Fibroblast of lung (primary cell): ENCODE measurements at regions not wholly inside any gene's neighbourhood (a gene's known extent, or its start where the extent isn't known, plus 50 kb on each side); places are given as distances from the start of the nearest gene placed in this dataset.
A peak's percentile ranks its signal among the peaks of the same experiment; 100 is the strongest.

Experiments
- DNase-seq, 2 donors: peaks; one replicate each; pipeline versions ENCODE4 v3.0.0 to v3.0.0-alpha.2; 2010; ENCODE audit warnings: low read depth in 2 of 2
- H2AFZ ChIP-seq: 2 replicates; pipeline ENCODE4 v1.5.1; 2012; ENCODE audit warnings: low read length, control low read depth, inconsistent platforms
- H3K27ac ChIP-seq: 2 replicates; pipeline ENCODE4 v1.5.1; 2011; ENCODE audit warnings: low read length, control low read depth; ENCODE audit not compliant: insufficient read depth
- H3K27me3 ChIP-seq: 2 replicates; pipeline ENCODE4 v1.5.1; 2011; ENCODE audit warnings: mild to moderate bottlenecking, low read length; ENCODE audit not compliant: control insufficient read depth, insufficient read depth
- H3K36me3 ChIP-seq: 2 replicates; pipeline ENCODE4 v1.5.1; 2011; ENCODE audit warnings: low read length; ENCODE audit not compliant: control insufficient read depth, insufficient read depth
- H3K4me1 ChIP-seq: 2 replicates; pipeline ENCODE4 v1.5.1; 2011; ENCODE audit warnings: low read length; ENCODE audit not compliant: control insufficient read depth, insufficient read depth; ENCODE audit errors: extremely low read depth
- H3K4me2 ChIP-seq: 2 replicates; pipeline ENCODE4 v1.5.1; 2011; ENCODE audit warnings: low read length, control low read depth; ENCODE audit not compliant: insufficient read depth; ENCODE audit errors: extremely low read depth
- H3K4me3 ChIP-seq, 4 experiments: fragments of 200-600 bp in 1 of 4; sonication (generic) in 1 of 4; replicated peaks in 1 of 4; 2 replicates each; pipeline ENCODE4 v1.5.1; 2011 to 2016; ENCODE audit warnings: low read length in 4 of 4, low read depth in 3 of 4, mild to moderate bottlenecking in 3 of 4, control low read depth in 2 of 4, inconsistent platforms in 1 of 4, mixed read lengths in 1 of 4; ENCODE audit not compliant: insufficient read depth in 1 of 4; ENCODE audit errors: control extremely low read depth in 1 of 4
- H3K79me2 ChIP-seq: 2 replicates; pipeline ENCODE4 v1.5.1; 2012; ENCODE audit warnings: mild to moderate bottlenecking, low read length, inconsistent platforms; ENCODE audit not compliant: control insufficient read depth, insufficient read depth
- H3K9ac ChIP-seq: 2 replicates; pipeline ENCODE4 v1.5.1; 2011; ENCODE audit warnings: mild to moderate bottlenecking, low read length, control low read depth; ENCODE audit not compliant: insufficient read depth
- H3K9me3 ChIP-seq: 2 replicates; pipeline ENCODE4 v1.5.1; 2012; ENCODE audit warnings: low read depth, low read length; ENCODE audit not compliant: control insufficient read depth, insufficient read depth
- H4K20me1 ChIP-seq: 2 replicates; pipeline ENCODE4 v1.5.1; 2011; ENCODE audit warnings: low read length; ENCODE audit not compliant: control insufficient read depth, insufficient read depth; ENCODE audit errors: extremely low read depth
- EZH2 ChIP-seq: IDR thresholded peaks from 2 replicates; pipeline ENCODE4 v1.5.1; 2012; ENCODE audit warnings: low read length, control low read depth, mild to moderate bottlenecking; ENCODE audit errors: missing control alignments
- TF ChIP-seq, protein P1 (sequence below), 2 donors: IDR thresholded peaks in 1 of 2; conservative IDR thresholded peaks in 1 of 2; 1 replicate in 1 of 2; 2 replicates in 1 of 2; pipeline ENCODE4 v1.5.1; 2011 to 2012; ENCODE audit warnings: low read length in 2 of 2, control low read depth in 1 of 2, inconsistent platforms in 1 of 2, low read depth in 1 of 2, mild to moderate bottlenecking in 1 of 2

DNA sequence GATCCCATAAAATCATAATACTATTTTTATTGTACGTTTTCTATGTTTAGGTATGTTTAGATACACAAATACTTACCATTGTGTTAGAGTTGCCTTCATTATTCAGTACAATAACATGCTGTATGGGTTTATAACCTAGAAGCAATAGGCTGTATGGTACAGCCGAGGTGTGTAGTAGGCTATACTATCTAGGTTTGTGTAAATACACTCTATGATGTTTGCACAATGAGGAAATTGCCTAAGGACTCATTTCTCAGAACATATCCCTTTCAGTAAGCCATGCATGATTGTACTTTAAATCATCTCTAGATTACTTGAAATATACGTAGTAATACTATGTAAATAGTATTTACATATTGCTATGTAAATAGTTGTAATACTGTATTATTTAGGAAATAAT lies 156.7 kb downstream of the CDCA7 start:
- TF ChIP-seq, protein P1, sequence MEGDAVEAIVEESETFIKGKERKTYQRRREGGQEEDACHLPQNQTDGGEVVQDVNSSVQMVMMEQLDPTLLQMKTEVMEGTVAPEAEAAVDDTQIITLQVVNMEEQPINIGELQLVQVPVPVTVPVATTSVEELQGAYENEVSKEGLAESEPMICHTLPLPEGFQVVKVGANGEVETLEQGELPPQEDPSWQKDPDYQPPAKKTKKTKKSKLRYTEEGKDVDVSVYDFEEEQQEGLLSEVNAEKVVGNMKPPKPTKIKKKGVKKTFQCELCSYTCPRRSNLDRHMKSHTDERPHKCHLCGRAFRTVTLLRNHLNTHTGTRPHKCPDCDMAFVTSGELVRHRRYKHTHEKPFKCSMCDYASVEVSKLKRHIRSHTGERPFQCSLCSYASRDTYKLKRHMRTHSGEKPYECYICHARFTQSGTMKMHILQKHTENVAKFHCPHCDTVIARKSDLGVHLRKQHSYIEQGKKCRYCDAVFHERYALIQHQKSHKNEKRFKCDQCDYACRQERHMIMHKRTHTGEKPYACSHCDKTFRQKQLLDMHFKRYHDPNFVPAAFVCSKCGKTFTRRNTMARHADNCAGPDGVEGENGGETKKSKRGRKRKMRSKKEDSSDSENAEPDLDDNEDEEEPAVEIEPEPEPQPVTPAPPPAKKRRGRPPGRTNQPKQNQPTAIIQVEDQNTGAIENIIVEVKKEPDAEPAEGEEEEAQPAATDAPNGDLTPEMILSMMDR (conservative IDR thresholded peaks at IDR 0.05 in 1 of 2, IDR thresholded peaks at IDR 0.05 in 1 of 2; ENCODE audit: low read depth in 1 of 2, low read length in 2 of 2), result no peak
- TF ChIP-seq EZH2, result no peak
- Histone ChIP-seq H3K4me1 (no peaks in the 10 kb centered on the region), H3K27me3 (peaks cover 11% of the 10 kb centered on the region), H3K27ac (no peak overlapping the region), H2AFZ (no peak overlapping the region), H3K36me3 (no peaks in the 10 kb centered on the region), H3K9ac (no peak overlapping the region), H3K4me2 (no peak overlapping the region), H4K20me1 (no peaks in the 10 kb centered on the region), H3K79me2 (no peaks in the 10 kb centered on the region), H3K9me3 (no peaks in the 10 kb centered on the region), H3K4me3 (no peak overlapping the region)
- no peak for DNase-seq

DNA sequence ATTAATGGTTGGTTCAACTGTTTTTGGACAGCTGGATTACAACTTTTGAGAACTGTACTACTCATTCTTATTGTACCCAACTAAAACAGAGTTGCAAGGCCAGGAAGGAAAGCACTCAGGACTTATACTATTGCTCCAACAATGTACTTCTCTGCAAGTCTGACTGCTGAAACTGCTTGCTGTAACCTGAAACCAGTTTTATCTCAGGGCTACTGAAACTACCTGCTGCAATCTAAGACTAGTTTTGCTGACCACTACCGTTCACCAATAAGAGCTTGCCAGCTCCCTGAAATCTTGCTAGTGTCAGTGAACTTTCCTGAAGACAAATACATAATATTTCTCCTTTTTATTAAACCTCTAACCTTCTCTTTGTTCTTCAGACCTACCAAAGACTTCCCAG lies 157.3 kb downstream of the CDCA7 start:
- Histone ChIP-seq H3K27ac (no peak overlapping the region), H3K36me3 (no peaks in the 10 kb centered on the region), H3K9ac (no peak overlapping the region), H3K79me2 (no peaks in the 10 kb centered on the region), H3K27me3 (peaks cover 11% of the 10 kb centered on the region), H2AFZ (no peak overlapping the region), H4K20me1 (no peaks in the 10 kb centered on the region), H3K9me3 (no peaks in the 10 kb centered on the region), H3K4me3 (no peak overlapping the region), H3K4me1 (no peaks in the 10 kb centered on the region), H3K4me2 (no peak overlapping the region)
- no peak for TF ChIP-seq EZH2
- TF ChIP-seq, protein P1 (conservative IDR thresholded peaks at IDR 0.05 in 1 of 2, IDR thresholded peaks at IDR 0.05 in 1 of 2; ENCODE audit: low read depth in 1 of 2, low read length in 2 of 2), result no peak
- peak; percentile 9 to 41 for DNase-seq

DNA sequence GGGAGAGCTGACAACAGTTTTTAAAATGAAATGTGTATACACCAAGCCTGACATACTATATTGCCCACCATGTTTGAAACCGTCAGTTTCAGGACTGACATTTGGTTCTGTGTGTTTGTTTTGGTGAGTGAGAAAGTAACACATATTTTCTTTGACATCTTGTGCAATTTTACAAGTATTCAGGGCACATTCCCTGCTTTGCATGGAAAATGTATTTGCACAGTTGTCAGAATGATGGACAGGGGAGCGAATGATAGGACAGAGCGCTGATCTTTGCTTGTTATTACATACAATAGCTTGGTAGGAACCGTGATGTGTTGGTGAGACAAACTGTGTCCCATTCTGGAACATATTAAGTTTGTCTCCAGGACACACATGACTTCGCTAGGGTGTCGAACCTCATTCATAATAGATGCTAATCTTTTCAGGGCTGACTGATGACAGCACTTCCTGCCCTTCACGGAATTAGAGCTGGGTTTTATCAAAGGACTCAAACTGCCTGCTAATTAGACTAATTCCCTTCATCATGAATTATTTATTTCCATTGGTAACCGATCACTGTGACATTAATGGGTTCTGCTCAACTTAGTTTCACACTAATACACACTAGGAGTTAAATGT lies 158.5 kb downstream of the CDCA7 start:
- Histone ChIP-seq H3K4me1 (no peaks in the 10 kb centered on the region), H3K9ac (no peak overlapping the region), H3K9me3 (no peaks in the 10 kb centered on the region), H3K79me2 (no peaks in the 10 kb centered on the region), H2AFZ (no peak overlapping the region), H3K27me3 (peaks cover 11% of the 10 kb centered on the region), H3K27ac (no peak overlapping the region), H3K36me3 (no peaks in the 10 kb centered on the region), H3K4me3 (no peak overlapping the region), H4K20me1 (no peaks in the 10 kb centered on the region), H3K4me2 (no peak overlapping the region)
- TF ChIP-seq, protein P1 (conservative IDR thresholded peaks at IDR 0.05 in 1 of 2, IDR thresholded peaks at IDR 0.05 in 1 of 2; ENCODE audit: low read depth in 1 of 2, low read length in 2 of 2), result no peak
- TF ChIP-seq EZH2, result no peak
- no peak for DNase-seq
